HepG2 (cell line): ENCODE measurements at regions not wholly inside any gene's neighbourhood (a gene's known extent, or its start where the extent isn't known, plus 50 kb on each side); places are given as distances from the start of the nearest gene placed in this dataset.

ENCODE experiments used
- ATAC-seq: fragments of 200-7000 bp; cut with Tn5 transposase; 3 replicates; pipeline ENCODE4 v1.9.1; 2020; ENCODE audit warnings: mild to moderate bottlenecking, moderate library complexity
- BruUV-seq: library from RNA; stranded (reverse); fragments of 400-500 nt; replicated peaks from 2 replicates; lab custom pipeline; 2021; lab: Mats Ljungman, UMichigan
- CTCF ChIA-PET: fragments of 300-600 bp; formaldehyde crosslinking; extraction: SDS; loops from one replicate; lab custom pipeline; 2021; ENCODE audit warnings: low total read pairs, inconsistent platforms, low intra/inter-chr PET ratio; lab: Yijun Ruan, JAX
- POLR2A ChIA-PET: fragments of 350-600 bp; sonication (Branson Sonifier 250); formaldehyde crosslinking; loops from one replicate; lab custom pipeline; 2020; ENCODE audit warnings: antibody characterized with exemption, inconsistent platforms; lab: Yijun Ruan, JAX
- DNase-seq: peaks from one replicate; pipeline ENCODE4 v3.0.0-alpha.2; 2015; ENCODE audit warnings: low spot score
- FAIRE-seq: peaks from 3 replicates; lab custom pipeline; 2011; peaks lifted over from hg19 to GRCh38; lab: Jason Lieb, UNC
- H2AFZ ChIP-seq: one replicate; pipeline ENCODE4 v1.6.1; 2011; ENCODE audit warnings: low read length, inconsistent platforms
- H3K27ac ChIP-seq: fragments of 300-600 bp; 3 replicates; pipeline ENCODE4 v1.8.0; 2011; ENCODE audit warnings: mixed run types, mild to moderate bottlenecking, mixed read lengths, low read length, inconsistent platforms; ENCODE audit not compliant: insufficient read depth; ENCODE audit errors: extremely low read length
- H3K27me3 ChIP-seq, 2 experiments: fragments of 200-600 bp in 1 of 2; 2 replicates in 1 of 2; 3 replicates in 1 of 2; pipeline versions ENCODE4 v1.6.0 to v1.8.0; 2011; ENCODE audit warnings: low read length in 2 of 2, mild to moderate bottlenecking in 2 of 2, moderate library complexity in 2 of 2, inconsistent platforms in 1 of 2; ENCODE audit not compliant: insufficient read depth in 2 of 2, control insufficient read depth in 1 of 2
- H3K36me3 ChIP-seq, 2 experiments: fragments of 200-600 bp in 1 of 2; replicated peaks in 1 of 2; 2 replicates in 1 of 2; 3 replicates in 1 of 2; pipeline versions ENCODE4 v1.5.1 to v1.8.0; 2011; ENCODE audit warnings: low read length in 2 of 2, inconsistent platforms in 1 of 2; ENCODE audit not compliant: insufficient read depth in 2 of 2, control insufficient read depth in 1 of 2
- H3K4me1 ChIP-seq: 2 replicates; pipeline ENCODE4 v1.5.1; 2012; ENCODE audit warnings: low read length, inconsistent platforms; ENCODE audit not compliant: insufficient read depth
- H3K4me2 ChIP-seq: 2 replicates; pipeline ENCODE4 v1.6.0; 2011; ENCODE audit warnings: low read depth, low read length, inconsistent platforms
- H3K4me3 ChIP-seq, 3 experiments: fragments of 200-600 bp in 1 of 3; sonication (generic), shearing (Covaris generic) in 1 of 3; replicated peaks in 1 of 3; 2 replicates each; pipeline ENCODE4 v1.5.1; 2011 to 2016; ENCODE audit warnings: low read length in 3 of 3, inconsistent platforms in 2 of 3, low read depth in 2 of 3, mild to moderate bottlenecking in 2 of 3, control low read depth in 1 of 3, mixed read lengths in 1 of 3; ENCODE audit not compliant: insufficient read depth in 1 of 3
- H3K79me2 ChIP-seq: one replicate; pipeline ENCODE4 v1.6.1; 2011; ENCODE audit warnings: low read length, inconsistent platforms; ENCODE audit not compliant: insufficient read depth
- H3K9ac ChIP-seq: 2 replicates; pipeline ENCODE4 v1.6.0; 2011; ENCODE audit warnings: mild to moderate bottlenecking, low read depth, low read length, inconsistent platforms; ENCODE audit not compliant: insufficient read depth
- H3K9me3 ChIP-seq: 2 replicates; pipeline ENCODE4 v1.5.1; 2012; ENCODE audit warnings: mild to moderate bottlenecking, low read length
- H4K20me1 ChIP-seq: 2 replicates; pipeline ENCODE4 v1.6.0; 2011; ENCODE audit warnings: inconsistent platforms, mild to moderate bottlenecking, low read length, moderate library complexity; ENCODE audit not compliant: insufficient read depth
- ARID5B ChIP-seq: IDR thresholded peaks from 2 replicates; pipeline ENCODE4 v1.4.0; 2020; ENCODE audit warnings: mild to moderate bottlenecking, missing genetic modification reagents
- ATRX ChIP-seq: sonication (generic); formaldehyde crosslinking; IDR thresholded peaks from 2 replicates; pipeline ENCODE4 v1.4.0; 2020; ENCODE audit warnings: missing genetic modification reagents, borderline replicate concordance
- CEBPG ChIP-seq: IDR thresholded peaks from 2 replicates; pipeline ENCODE4 v1.6.1; 2016
- IRF2 ChIP-seq: IDR thresholded peaks from 2 replicates; pipeline ENCODE4 v1.6.1; 2018; ENCODE audit warnings: missing genetic modification reagents, missing compliant biosample characterization
- MIXL1 ChIP-seq: IDR thresholded peaks from 2 replicates; pipeline ENCODE4 v1.6.1; 2016
- NR2F2 ChIP-seq: IDR thresholded peaks from 2 replicates; pipeline ENCODE4 v1.6.1; 2012; ENCODE audit warnings: low read depth, inconsistent platforms, borderline replicate concordance
- RARA ChIP-seq: IDR thresholded peaks from 2 replicates; pipeline ENCODE4 v1.6.1; 2016; ENCODE audit warnings: missing genetic modification reagents, missing compliant biosample characterization
- RBAK ChIP-seq: sonication (generic); formaldehyde crosslinking; IDR thresholded peaks from 2 replicates; pipeline ENCODE4 v1.5.1; 2020; ENCODE audit warnings: mild to moderate bottlenecking, missing genetic modification reagents
- SMAD3 ChIP-seq: sonication (generic); formaldehyde crosslinking; IDR thresholded peaks from 2 replicates; pipeline ENCODE4 v1.4.0; 2020; ENCODE audit warnings: missing genetic modification reagents
- SMYD3 ChIP-seq: sonication (generic); formaldehyde crosslinking; IDR thresholded peaks from 2 replicates; pipeline ENCODE4 v1.8.1; 2023; ENCODE audit warnings: mild to moderate bottlenecking, missing genetic modification reagents
- SSRP1 ChIP-seq: IDR thresholded peaks from 2 replicates; pipeline ENCODE4 v1.6.1; 2016; ENCODE audit warnings: control low read depth
- UBTF ChIP-seq: sonication (generic); formaldehyde crosslinking; IDR thresholded peaks from 2 replicates; pipeline ENCODE4 v1.4.0; 2020; ENCODE audit warnings: mild to moderate bottlenecking, missing genetic modification reagents
- ZBTB37 ChIP-seq: sonication (generic); formaldehyde crosslinking; IDR thresholded peaks from 2 replicates; pipeline ENCODE4 v1.4.0; 2020; ENCODE audit warnings: mild to moderate bottlenecking, missing genetic modification reagents
- ZKSCAN5 ChIP-seq: sonication (generic); formaldehyde crosslinking; IDR thresholded peaks from 2 replicates; pipeline ENCODE4 v1.5.1; 2020; ENCODE audit warnings: mild to moderate bottlenecking, missing genetic modification reagents
- ZNF263 ChIP-seq: sonication (generic); formaldehyde crosslinking; IDR thresholded peaks from 2 replicates; pipeline ENCODE4 v1.4.0; 2020; ENCODE audit warnings: missing genetic modification reagents
- ZNF556 ChIP-seq: sonication (generic); formaldehyde crosslinking; IDR thresholded peaks from 2 replicates; pipeline ENCODE4 v1.4.0; 2020; ENCODE audit warnings: mild to moderate bottlenecking, missing genetic modification reagents, borderline replicate concordance
- ZNF784 ChIP-seq: sonication (generic); formaldehyde crosslinking; IDR thresholded peaks from 2 replicates; pipeline ENCODE4 v1.5.1; 2020; ENCODE audit warnings: missing genetic modification reagents, mild to moderate bottlenecking, borderline replicate concordance
- WGBS: methylation state at CpG from one replicate; pipeline ENCODE4 v1.1.6; 2017; ENCODE audit warnings: low lambda C conversion rate; 5-methylcytosine and 5-hydroxymethylcytosine counted together
- in situ Hi-C: cut with HindIII; loops from 2 replicates; pipeline ENCODE4 v1.10.0; 2017; ENCODE audit warnings: low pct_unique_long_range_greater_than_20kb; ENCODE audit not compliant: extremely low pct_ligation_motif_present
- intact Hi-C: fragments of 100-400 bp; cut with micrococcal nuclease; formaldehyde crosslinking; loops from one replicate; pipeline ENCODE4 v1.10.0; 2022; ENCODE audit not compliant: unreplicated experiment

GRCh38 chr6:137810554-137811120 lies 56.4 kb upstream of the TNFAIP3 start:
- no peaks in the 10 kb centered on the region for H3K36me3 ChIP-seq
- no peaks in the 10 kb centered on the region for H3K79me2 ChIP-seq
- H4K20me1 ChIP-seq, result no peaks in the 10 kb centered on the region
- in situ Hi-C loops, result no loop called here
- H3K27ac ChIP-seq, result peak overlapping the region; percentile 65
- H2AFZ ChIP-seq, result no peak overlapping the region
- intact Hi-C loops, result loop anchor here (1.0 to 2.0 kb wide), 2 partner anchors 9 to 56 kb away; partner anchors contain the start of gene TNFAIP3
- 81% methylated on average over 4 of the region's 4 CpGs for WGBS
- peak overlapping the region; percentile 61 for H3K4me2 ChIP-seq
- ChIA-PET POLR2A (interaction anchor here (1.1 to 4.6 kb wide), 9 partner anchors 11 to 102 kb away, joined by 3 to 27 read pairs (median 7); partner anchors contain the start of gene TNFAIP3), CTCF (interaction anchor here (1.1 kb wide), 1 partner anchor 56 kb away, joined by 3 read pairs; no protein-coding TSS in a partner anchor)
- no peaks in the 10 kb centered on the region for H3K27me3 ChIP-seq
- H3K9me3 ChIP-seq, result no peaks in the 10 kb centered on the region
- no peak overlapping the region; a peak in 1 of 6 replicates for H3K4me3 ChIP-seq
- ATAC-seq (peak; percentile 69), DNase-seq (peak; percentile 78), FAIRE-seq (no peak)
- H3K4me1 ChIP-seq, result peaks cover 62% of the 10 kb centered on the region
- H3K9ac ChIP-seq, result peak overlapping the region; percentile 27; the same call in 1 of the 2 replicates
- BruUV-seq, result no TSS peak
- TF ChIP-seq RARA (CRISPR knock-in tag), result 0 out of 2 replicates have a peak, but pooled peaks have one; percentile 6
- peak; percentile 67 for TF ChIP-seq MIXL1 (CRISPR knock-in tag)
- peak; percentile 24; the same call in 1 of the 2 replicates for TF ChIP-seq ZNF784 (CRISPR knock-in tag)
- no peak for TF ChIP-seq UBTF (CRISPR knock-in tag)
- TF ChIP-seq RBAK (CRISPR knock-in tag), result peak; percentile 53; the same call in 1 of the 2 replicates
- no peak for TF ChIP-seq ATRX (CRISPR knock-in tag)
- TF ChIP-seq SMAD3, result no peak
- peak; percentile 96 for TF ChIP-seq SSRP1 (CRISPR knock-in tag)
- peak; percentile 71 for TF ChIP-seq SMYD3 (CRISPR knock-in tag)
- peak; percentile 48; the same call in 1 of the 2 replicates for TF ChIP-seq NR2F2
- TF ChIP-seq ARID5B (CRISPR knock-in tag), result peak; percentile 74
- no peak for TF ChIP-seq ZNF556
- TF ChIP-seq ZNF263, result no peak
- TF ChIP-seq ZKSCAN5 (CRISPR knock-in tag), result no peak
- TF ChIP-seq IRF2 (CRISPR knock-in tag), result peak; percentile 31; the same call in 1 of the 2 replicates
- 0 out of 2 replicates have a peak, but pooled peaks have one; percentile 39 for TF ChIP-seq CEBPG (CRISPR knock-in tag)
- peak; percentile 44; the same call in 1 of the 2 replicates for TF ChIP-seq ZBTB37
